OCI-LY1 (cell line): ENCODE measurements at regions not wholly inside any gene's neighbourhood (a gene's known extent, or its start where the extent isn't known, plus 50 kb on each side); places are given as distances from the start of the nearest gene placed in this dataset.

ENCODE experiments used
- H2AFZ ChIP-seq: fragments of 200-600 bp; sonication (generic), shearing (Covaris generic); 2 replicates; pipeline ENCODE4 v1.6.0; 2014; ENCODE audit warnings: antibody characterized with exemption, mild to moderate bottlenecking, low read length
- H3F3A ChIP-seq: fragments of 200-600 bp; sonication (generic), shearing (Covaris generic); 2 replicates; pipeline ENCODE4 v1.6.0; 2014; ENCODE audit warnings: mild to moderate bottlenecking, antibody characterized with exemption, low read length, moderate library complexity; ENCODE audit not compliant: insufficient read depth
- H3K27ac ChIP-seq: fragments of 200-600 bp; sonication (generic); 2 replicates; pipeline ENCODE4 v1.5.1; 2014; ENCODE audit warnings: low read length, mixed run types, mild to moderate bottlenecking, low read depth; ENCODE audit not compliant: poor library complexity, severe bottlenecking
- H3K27me3 ChIP-seq: fragments of 200-600 bp; sonication (generic); 2 replicates; pipeline ENCODE4 v1.6.0; 2014; ENCODE audit warnings: antibody characterized with exemption, mild to moderate bottlenecking, low read length, moderate library complexity; ENCODE audit not compliant: insufficient read depth
- H3K36me3 ChIP-seq: fragments of 200-600 bp; sonication (generic); 2 replicates; pipeline ENCODE4 v1.6.1; 2014; ENCODE audit warnings: mild to moderate bottlenecking, antibody characterized with exemption, low read length, moderate library complexity, mixed read lengths; ENCODE audit not compliant: insufficient read depth
- H3K4me1 ChIP-seq: fragments of 200-600 bp; sonication (generic); 2 replicates; pipeline ENCODE4 v1.5.1; 2014; ENCODE audit warnings: mild to moderate bottlenecking, low read length, moderate library complexity; ENCODE audit not compliant: insufficient read depth, severe bottlenecking
- H3K4me2 ChIP-seq: fragments of 200-600 bp; sonication (generic), shearing (Covaris generic); 2 replicates; pipeline ENCODE4 v1.6.1; 2014; ENCODE audit warnings: low read length
- H3K4me3 ChIP-seq: fragments of 200-600 bp; sonication (generic); 2 replicates; pipeline ENCODE4 v1.5.1; 2014; ENCODE audit warnings: low read length, low read depth, mild to moderate bottlenecking, mixed read lengths; ENCODE audit not compliant: poor library complexity, severe bottlenecking
- H3K79me2 ChIP-seq: fragments of 200-600 bp; shearing (Covaris generic); 2 replicates; pipeline ENCODE4 v1.6.1; 2016; ENCODE audit warnings: mixed run types, low read length, mixed read lengths; ENCODE audit not compliant: insufficient read depth
- H3K9ac ChIP-seq: fragments of 200-600 bp; sonication (generic), shearing (Covaris generic); 2 replicates; pipeline ENCODE4 v1.6.1; 2014; ENCODE audit warnings: mild to moderate bottlenecking, low read length, mixed read lengths
- H3K9me2 ChIP-seq: fragments of 200-600 bp; sonication (generic), shearing (Covaris generic); 2 replicates; pipeline ENCODE4 v1.6.1; 2014; ENCODE audit warnings: low read depth, mild to moderate bottlenecking, low read length, mixed read lengths
- H3K9me3 ChIP-seq: fragments of 200-600 bp; shearing (Covaris generic); 2 replicates; pipeline ENCODE4 v1.6.1; 2014; ENCODE audit warnings: low read length, mixed read lengths
- H4K20me1 ChIP-seq: fragments of 200-600 bp; sonication (generic), shearing (Covaris generic); 2 replicates; pipeline ENCODE4 v1.6.0; 2016; ENCODE audit warnings: mild to moderate bottlenecking, low read length; ENCODE audit not compliant: insufficient read depth
- CTCF ChIP-seq: fragments of 200-600 bp; sonication (generic), shearing (Covaris generic); IDR thresholded peaks from 2 replicates; pipeline ENCODE4 v1.5.1; 2017; ENCODE audit warnings: mild to moderate bottlenecking, antibody characterized with exemption, low read length, moderate library complexity, mixed read lengths
- EZH2 ChIP-seq: fragments of 200-600 bp; sonication (generic), shearing (Covaris generic); IDR thresholded peaks from 2 replicates; pipeline ENCODE4 v1.8.0; 2017; ENCODE audit warnings: borderline replicate concordance, mixed run types, mild to moderate bottlenecking, antibody characterized with exemption, low read length, moderate library complexity, mixed read lengths

GRCh38 chr17:77716289-77716926 lies 242.1 kb upstream of the TNRC6C start:
- H3F3A ChIP-seq = no peaks in the 10 kb centered on the region
- no peaks in the 10 kb centered on the region for H4K20me1 ChIP-seq

GRCh38 chr17:77717941-77718668 lies 240.4 kb upstream of the TNRC6C start:
- no peaks in the 10 kb centered on the region for H3K27me3 ChIP-seq
- no peaks in the 10 kb centered on the region for H3K79me2 ChIP-seq
- no peaks in the 10 kb centered on the region for H3K36me3 ChIP-seq
- H3K4me3 ChIP-seq = no peak overlapping the region
- no peak overlapping the region for H3K9ac ChIP-seq
- H3K27ac ChIP-seq = no peak overlapping the region
- H3K9me3 ChIP-seq = no peaks in the 10 kb centered on the region
- no peaks in the 10 kb centered on the region for H4K20me1 ChIP-seq
- H3K9me2 ChIP-seq = no peaks in the 10 kb centered on the region
- H3K4me2 ChIP-seq = no peak overlapping the region
- no peak overlapping the region for H2AFZ ChIP-seq
- TF ChIP-seq CTCF (no peak), EZH2 (no peak)
- H3K4me1 ChIP-seq = no peaks in the 10 kb centered on the region
- H3F3A ChIP-seq = no peaks in the 10 kb centered on the region

More at GRCh38 chr17:77716289-77716926, 242.1 kb upstream of the TNRC6C start:
- TF ChIP-seq EZH2 = no peak
- TF ChIP-seq CTCF = no peak
- Histone ChIP-seq H3K36me3 (no peaks in the 10 kb centered on the region), H3K79me2 (no peaks in the 10 kb centered on the region), H2AFZ (no peak overlapping the region), H3K9me3 (no peaks in the 10 kb centered on the region), H3K4me3 (no peak overlapping the region), H3K9me2 (no peaks in the 10 kb centered on the region; the same call in 1 of the 2 replicates), H3K9ac (no peak overlapping the region), H3K27ac (no peak overlapping the region), H3K4me1 (no peaks in the 10 kb centered on the region), H3K27me3 (no peaks in the 10 kb centered on the region), H3K4me2 (no peak overlapping the region)

GRCh38 chr17:77718669-77718961 lies 239.9 kb upstream of the TNRC6C start:
- no peaks in the 10 kb centered on the region for H4K20me1 ChIP-seq
- H3K9me2 ChIP-seq = no peaks in the 10 kb centered on the region
- no peaks in the 10 kb centered on the region for H3K79me2 ChIP-seq
- H3K27ac ChIP-seq = no peak overlapping the region
- H3K36me3 ChIP-seq = no peaks in the 10 kb centered on the region
- no peaks in the 10 kb centered on the region for H3K9me3 ChIP-seq
- no peak overlapping the region for H3K4me3 ChIP-seq
- H3K27me3 ChIP-seq = no peaks in the 10 kb centered on the region
- no peaks in the 10 kb centered on the region for H3K4me1 ChIP-seq
- H2AFZ ChIP-seq = no peak overlapping the region
- no peaks in the 10 kb centered on the region for H3F3A ChIP-seq
- TF ChIP-seq EZH2 = no peak
- no peak overlapping the region for H3K4me2 ChIP-seq
- no peak overlapping the region for H3K9ac ChIP-seq
